GM19452 (cell line): ENCODE measurements at regions not wholly inside any gene's neighbourhood (a gene's known extent, or its start where the extent isn't known, plus 50 kb on each side); places are given as distances from the start of the nearest gene placed in this dataset.

Experiments used
- ATAC-seq: cut with Tn5 transposase; IDR thresholded peaks from one replicate; pipeline ENCODE4 v1.9.1; 2021; ENCODE audit not compliant: unreplicated experiment

DNA sequence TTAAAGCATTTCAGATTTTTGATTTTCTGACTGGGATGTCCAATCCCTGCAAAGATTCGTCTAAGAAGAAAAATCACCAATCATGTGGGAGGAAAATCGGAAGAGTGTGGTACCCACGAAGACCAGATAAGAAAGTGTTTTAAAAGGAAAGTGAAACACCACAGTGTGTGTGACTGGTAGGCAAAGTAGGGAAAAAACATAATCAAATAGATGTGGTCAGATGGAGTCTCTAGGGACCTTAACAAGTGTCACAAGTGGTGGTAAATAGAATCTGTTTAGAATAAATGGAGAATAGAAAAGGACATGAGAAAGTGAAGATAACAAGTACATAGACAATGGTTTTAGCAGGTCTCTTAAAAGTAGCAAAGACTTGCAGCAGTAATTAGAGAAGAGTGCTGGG is 154.6 kb downstream of the SLC30A10 start:
- peak; percentile 99 for ATAC-seq

GRCh38 chr1:219773110-219773509 is 155.2 kb downstream of the SLC30A10 start:
- ATAC-seq = no peak

GRCh38 chr1:219772265-219773036 is 155.9 kb downstream of the SLC30A10 start:
- no peak for ATAC-seq

- ATAC-seq = no peak
These were observed 157.3 kb downstream of the SLC30A10 start for GRCh38 chr1:219771080-219771479.

GRCh38 chr1:219763321-219763720 is 150.4 kb upstream of the ZC3H11B start:
- ATAC-seq = no peak

GRCh38 chr1:219761208-219761860 is 148.4 kb upstream of the ZC3H11B start:
- no peak for ATAC-seq

DNA sequence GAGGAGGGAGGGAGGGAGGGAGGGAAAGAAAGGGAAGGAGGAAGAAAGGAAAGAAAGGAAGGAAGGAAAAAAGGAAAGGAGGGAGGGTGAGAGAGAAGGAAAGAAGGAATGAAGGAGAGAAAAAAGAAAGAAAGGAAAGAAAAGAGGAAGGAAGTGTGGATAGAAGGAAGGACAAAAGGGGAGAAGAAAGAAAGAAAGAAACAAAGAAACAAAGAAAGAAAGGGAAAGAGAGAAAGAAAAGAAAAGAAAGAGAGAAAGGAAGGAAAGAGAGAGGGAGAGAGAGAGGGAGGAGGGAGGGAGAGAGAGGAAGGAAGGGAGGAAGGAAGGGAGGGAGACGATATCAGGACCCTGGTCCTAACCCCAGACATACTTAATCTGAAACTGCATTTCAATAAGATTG is 146.2 kb upstream of the ZC3H11B start:
- no peak for ATAC-seq

DNA sequence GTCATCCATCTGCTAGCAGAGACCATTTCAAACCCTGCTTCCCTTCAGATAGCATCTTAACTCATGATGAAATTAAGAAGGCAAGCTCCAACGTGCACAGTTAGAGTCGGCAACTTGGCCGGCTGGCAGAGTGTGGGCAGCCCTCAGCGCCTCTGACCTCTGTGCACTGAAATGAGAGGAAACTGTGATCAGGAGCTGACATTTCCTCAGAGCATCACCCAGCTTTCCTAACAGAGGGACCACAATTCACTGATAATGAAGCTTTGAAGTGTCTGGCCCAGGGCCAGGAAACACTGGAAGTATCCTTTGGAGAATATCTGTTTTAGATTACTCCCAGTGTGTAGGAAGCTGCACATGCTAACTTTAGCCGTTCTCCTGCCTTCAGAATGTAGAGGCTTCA is 145.0 kb upstream of the ZC3H11B start:
- ATAC-seq = no peak

DNA sequence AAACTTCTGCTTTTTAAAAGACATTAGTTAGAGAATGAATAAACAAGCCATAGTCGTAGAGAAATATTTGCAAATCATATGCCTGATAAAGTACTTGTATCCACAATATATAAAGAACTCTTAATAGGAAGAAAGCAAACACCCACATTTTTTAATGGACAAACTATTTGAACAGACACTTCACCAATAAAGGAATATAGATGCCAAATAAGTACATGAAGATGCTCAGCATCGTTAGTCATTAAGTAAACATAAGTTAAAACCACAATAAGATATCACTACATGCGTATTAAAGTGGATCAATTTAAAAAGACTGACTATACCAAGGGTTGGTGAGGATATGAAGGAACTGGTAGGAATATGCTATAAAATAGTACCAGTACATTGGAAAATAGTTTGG is 142.3 kb upstream of the ZC3H11B start:
- no peak for ATAC-seq

- ATAC-seq = no peak
These were observed 141.9 kb upstream of the ZC3H11B start for GRCh38 chr1:219754767-219755166.

DNA sequence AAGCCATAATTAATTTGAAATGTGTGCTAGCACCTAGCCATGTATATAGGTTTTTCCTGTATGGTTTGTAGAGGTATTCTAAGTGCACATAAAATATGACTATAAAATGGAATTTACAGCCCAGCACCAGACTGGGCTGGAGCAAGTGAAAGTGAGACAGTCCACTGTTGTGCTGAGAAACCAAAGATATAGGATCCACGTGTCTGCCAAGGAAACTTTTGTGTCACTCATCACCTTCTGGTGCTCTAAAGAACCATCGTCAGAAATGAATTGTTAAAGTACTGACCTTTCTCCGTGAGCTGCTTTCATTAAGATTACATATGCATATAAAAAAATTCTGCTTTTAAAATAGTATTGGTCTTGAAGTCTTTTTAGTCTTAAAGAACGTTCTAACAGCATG is 141.0 kb upstream of the ZC3H11B start:
- no peak for ATAC-seq

DNA sequence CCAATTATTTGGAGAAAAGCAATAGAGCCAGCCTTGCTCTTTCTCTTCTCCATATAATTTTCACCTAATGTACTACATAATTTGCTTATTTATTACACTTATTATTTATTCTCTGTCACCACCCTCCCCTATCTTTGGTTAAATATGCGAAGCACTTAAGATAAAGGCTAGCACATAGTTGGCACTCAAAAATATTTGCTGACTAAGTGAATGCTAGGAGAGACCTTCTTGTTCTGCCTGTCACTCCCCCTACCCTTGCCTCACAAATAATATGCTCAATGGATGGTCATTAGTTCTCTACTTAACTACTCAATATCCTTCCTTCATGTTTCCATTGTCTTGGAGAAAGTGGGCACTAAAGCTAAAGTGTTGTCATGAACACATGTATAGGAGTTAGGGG is 139.7 kb upstream of the ZC3H11B start:
- no peak for ATAC-seq

- no peak for ATAC-seq
These were observed 139.1 kb upstream of the ZC3H11B start for GRCh38 chr1:219751870-219752507.

- no peak for ATAC-seq
These were observed 136.5 kb upstream of the ZC3H11B start for GRCh38 chr1:219749370-219749769.

GRCh38 chr1:219746141-219746540 is 133.2 kb upstream of the ZC3H11B start:
- no peak for ATAC-seq

DNA sequence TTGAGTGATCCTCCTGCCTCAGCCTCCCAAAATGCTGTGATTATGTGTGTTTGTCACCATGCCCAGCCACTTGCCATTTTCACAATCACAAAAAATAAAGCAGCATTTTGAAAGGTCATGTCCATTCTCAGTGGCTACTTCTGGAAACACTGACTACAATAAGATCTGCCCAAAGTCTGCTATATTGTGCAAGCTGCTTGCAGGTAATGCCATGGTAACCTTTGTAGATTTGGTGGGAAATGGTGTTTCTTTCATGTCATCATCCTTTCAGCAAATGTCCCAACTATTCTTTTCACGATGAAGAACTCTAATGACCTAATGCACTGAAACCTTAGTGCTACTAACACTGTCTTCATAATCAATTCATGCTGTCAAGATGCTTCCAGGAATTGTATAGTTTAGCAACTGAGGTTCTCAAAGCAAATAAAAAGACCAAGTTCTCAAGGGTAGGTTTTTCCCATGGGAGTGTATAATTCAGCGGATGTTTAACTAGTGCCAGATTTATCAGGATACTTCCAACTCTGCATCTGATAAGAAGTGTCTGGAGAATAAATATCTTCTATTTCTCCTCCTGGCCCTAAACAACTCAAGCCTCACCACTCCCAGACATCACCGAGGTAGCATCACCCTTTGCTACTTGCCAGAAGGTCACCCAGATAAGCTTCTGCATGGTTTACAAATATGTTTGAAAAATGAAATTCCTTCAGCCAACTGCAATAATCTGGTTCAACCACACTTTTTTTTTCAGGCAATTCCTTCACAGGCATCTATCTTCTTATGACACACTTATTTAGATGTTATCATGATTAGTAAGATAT is 132.0 kb upstream of the ZC3H11B start:
- ATAC-seq = no peak

- no peak for ATAC-seq
These were observed 128.4 kb upstream of the ZC3H11B start for GRCh38 chr1:219741011-219741970.

DNA sequence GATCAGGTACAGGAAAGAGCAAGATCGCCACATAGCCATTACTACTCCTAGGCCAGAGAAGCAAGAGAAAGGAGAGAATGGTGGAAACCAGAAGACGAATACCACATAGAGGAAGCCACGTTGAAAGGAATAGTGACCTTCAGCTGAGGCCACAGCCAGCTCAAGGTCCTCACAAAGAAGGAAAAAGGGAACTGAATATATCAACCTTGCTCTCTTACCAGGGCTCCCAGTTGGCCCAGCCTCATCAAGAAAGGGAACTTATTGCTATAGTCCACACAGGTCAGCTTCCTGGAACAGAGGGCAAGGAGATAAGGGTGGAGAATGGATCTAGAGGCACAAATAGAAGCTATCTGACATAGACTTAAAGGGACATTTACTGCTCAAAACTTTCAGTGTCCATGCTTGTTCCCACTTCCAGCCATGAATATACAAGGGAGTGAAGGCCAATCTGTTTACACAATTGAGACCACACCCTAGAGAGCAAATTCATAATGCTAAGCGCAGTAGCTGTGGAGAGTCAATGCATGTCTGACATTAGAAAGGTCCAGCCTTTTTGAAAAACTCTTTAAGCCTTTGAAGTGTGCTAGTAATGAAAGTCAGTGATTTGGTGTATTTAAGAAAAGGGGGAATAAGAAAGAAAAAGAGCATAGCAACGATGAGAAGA is 120.7 kb upstream of the ZC3H11B start:
- ATAC-seq = no peak

GRCh38 chr1:219732814-219733491 is 120.0 kb upstream of the ZC3H11B start:
- ATAC-seq = no peak
